GM12873 (cell line): ENCODE measurements at regions not wholly inside any gene's neighbourhood (a gene's known extent, or its start where the extent isn't known, plus 50 kb on each side); places are given as distances from the start of the nearest gene placed in this dataset.

Experiments used
- CTCF ChIP-seq: IDR thresholded peaks from 2 replicates; pipeline ENCODE4 v1.5.1; 2012; ENCODE audit warnings: low read depth, mild to moderate bottlenecking, moderate library complexity, low read length, control low read depth; ENCODE audit not compliant: insufficient read depth; ENCODE audit errors: missing control alignments

DNA sequence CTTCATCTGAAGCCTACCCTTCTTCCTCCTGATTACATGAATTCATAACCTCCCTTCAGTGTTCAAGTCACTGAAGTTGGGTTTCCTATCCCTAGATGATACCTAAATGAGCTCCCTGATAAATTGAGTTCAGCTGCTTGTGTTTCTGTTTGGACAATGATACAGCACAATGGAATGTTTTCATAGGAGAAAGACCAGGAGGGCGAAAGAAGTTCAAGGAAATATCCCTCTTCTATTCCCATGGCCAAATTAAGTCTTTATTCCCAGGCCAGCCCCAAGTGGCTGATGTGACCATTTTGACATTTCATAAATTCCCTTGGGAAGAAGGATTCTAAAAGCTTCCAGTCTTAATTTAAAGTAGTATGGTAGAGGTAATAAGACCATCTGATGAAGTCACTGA is 555.8 kb upstream of the CLINT1 start:
- TF ChIP-seq CTCF, result no peak

GRCh38 chr5:158414333-158414762 is 555.4 kb upstream of the CLINT1 start:
- no peak for TF ChIP-seq CTCF

DNA sequence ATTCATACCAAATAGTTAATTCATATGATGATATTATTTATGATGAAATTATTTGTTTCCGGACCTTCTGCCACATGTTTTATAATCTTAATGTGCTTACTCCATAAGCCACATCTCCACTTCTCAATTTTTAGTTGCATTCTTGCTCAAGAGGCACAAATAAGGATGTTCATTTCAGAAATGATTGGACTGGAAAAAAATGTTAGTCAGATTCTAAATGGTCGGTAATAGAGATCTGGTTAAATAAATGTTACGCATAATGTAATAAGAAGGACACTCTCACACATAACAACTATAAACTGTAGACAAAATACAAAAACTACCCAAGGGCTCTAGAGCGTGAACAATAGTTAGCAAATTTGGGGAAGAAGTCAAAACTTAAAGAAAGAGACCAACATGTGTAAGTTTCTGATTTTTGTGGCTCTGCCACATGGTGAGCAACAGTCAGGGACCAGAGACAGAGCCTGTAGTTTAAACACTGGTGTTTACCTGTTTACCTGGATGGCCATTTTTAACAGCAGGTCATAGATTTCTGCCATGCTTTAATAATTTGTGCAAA is 554.3 kb upstream of the CLINT1 start:
- no peak for TF ChIP-seq CTCF

DNA sequence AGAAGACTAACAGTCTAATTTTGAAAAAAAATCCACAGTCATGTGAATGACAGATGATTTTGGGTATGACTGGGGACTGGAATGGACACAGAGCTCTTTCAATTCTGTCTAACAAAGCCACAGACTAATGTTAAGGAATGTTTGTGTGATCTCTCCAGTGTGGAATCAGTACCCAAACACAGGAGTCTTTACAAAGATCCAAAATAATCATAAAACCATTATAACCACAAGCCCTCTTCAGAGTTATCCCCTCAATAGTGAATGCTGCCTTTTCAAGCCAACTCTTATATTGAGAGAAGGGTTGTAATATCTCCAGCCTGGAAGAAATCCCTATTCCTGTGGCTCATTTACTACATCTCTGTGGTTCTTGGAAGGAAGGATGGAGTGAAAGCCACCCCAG is 552.0 kb upstream of the CLINT1 start:
- no peak for TF ChIP-seq CTCF

GRCh38 chr5:158409507-158409906 is 550.6 kb upstream of the CLINT1 start:
- TF ChIP-seq CTCF, result no peak

DNA sequence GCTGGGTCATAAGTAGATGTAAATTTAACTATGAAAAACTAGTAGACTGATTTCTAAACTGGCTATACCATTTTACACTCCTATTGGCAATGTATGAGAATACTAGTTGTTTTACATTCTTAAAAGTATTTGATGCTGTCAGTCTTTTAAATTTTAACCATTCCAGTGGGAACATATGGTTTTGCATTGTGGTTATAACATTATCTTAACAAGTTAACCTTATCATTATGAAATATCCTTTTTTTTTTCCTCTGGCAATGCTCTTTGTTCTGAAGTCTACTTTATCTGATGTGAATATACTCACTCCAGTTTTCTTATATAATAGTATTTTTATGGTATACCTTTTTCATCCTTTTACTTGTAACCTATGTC is 548.9 kb upstream of the CLINT1 start:
- no peak for TF ChIP-seq CTCF

DNA sequence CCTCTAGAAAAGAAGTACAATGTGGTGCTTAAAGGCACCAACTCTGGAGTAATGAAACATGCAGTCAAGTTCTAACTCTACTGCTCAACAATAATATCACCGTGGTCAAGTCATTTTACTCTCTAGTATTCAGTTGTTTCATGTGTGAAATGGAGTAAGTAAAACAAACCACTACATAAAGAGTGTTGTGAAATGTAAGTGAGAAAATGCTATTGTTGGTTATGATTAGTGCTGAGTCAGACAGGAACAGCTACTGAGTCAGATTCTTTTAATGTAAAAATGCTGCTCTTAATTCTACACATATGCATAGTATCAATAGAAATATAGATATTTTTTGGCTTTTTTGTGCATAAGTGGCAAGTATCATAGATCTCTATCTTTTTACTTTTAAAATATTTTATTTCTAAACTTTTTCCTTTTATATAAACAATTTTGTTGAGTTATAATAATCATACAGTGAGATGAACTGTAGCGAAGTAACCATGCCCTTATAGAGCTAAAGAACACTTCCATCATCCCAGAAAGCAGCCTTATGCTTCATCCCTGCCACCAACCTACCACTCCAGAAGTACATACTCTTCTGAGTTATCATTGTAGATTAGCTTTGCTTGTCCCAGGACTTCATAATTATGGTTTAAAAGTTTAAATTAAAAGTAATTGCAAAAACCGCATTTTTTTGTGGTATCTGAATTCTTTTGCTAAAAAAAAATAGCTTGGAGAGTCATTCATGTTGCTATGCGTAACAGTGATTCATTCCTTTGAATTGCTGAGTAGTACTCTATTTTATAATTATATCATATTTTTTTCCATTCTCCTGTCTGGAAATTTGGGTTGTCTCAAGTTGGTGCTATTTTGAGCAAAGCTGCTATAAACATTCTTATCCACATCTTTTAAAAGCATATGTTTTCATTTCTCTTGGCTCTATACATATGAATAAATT is 548.2 kb upstream of the CLINT1 start:
- TF ChIP-seq CTCF, result no peak
